ENCODE measurements at regions not wholly inside any gene's neighbourhood (a gene's known extent, or its start where the extent isn't known, plus 50 kb on each side); places are given as distances from the start of the nearest gene placed in this dataset.
"Not testable (repeated sequence)": the region's sequence is repeated elsewhere in the genome, so short reads cannot be mapped to it uniquely, and the experiment has no call there.

DNA sequence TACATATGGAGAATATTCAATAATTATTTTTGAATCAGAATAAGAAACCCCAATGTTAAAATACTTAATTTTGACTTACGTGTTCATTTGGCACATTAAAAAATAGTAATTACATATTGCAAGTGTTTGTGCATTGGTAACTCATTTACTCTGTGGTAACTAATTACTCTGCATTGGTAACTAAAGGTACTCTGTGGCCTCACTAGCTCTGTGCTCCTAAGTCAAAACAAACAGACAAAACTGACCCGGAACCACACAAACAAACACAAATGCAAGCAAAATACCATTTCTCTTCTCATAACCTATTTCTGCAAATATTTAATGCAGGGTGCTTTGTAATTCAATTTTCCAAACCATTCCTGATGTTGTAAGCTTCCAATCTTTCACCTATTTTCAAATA is 1244.3 kb downstream of the REEP3 start:
- no peak for DNase-seq (ENCODE audit: extremely low read depth in 1 of 2, low read depth in 1 of 2)

DNA sequence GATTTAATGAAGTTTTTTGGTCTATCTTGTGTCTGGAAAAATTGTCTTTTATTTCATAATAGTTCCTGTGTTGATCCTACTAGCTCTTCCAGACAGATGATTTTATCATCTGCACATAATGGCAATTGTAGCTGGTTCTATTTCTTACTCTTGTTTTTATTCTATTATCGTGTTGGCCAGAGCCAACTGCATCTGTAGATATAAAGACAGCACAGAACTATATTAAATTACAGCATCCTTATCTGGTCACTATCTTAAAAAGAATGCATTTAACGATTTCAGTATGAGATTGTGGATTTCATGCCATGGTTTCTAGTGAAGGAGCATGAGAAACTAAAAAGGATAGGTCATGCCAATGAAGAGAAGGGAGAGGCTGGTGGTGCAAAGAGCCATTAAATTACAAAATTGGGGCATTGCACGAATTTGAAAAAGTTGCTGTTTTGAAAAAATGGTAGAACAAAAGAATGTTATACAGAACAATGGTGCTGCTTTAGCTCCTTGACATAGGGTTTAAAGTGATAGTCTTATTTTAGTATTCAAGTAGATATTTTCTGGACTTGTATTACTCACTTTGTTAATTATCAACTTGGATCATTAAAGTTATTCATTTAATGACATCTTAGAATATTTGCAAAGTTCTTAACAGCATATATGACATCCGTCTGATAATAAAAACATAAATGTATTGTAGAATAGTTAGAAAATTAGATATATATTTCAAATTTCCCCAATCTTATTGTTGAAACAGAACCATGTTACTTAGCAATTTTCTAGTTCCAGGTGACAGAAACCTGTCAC is 1250.3 kb downstream of the REEP3 start:
- DNase-seq (ENCODE audit: extremely low read depth in 1 of 2, low read depth in 1 of 2): no peak

- DNase-seq (ENCODE audit: extremely low read depth in 1 of 2, low read depth in 1 of 2): no peak
Observed at GRCh38 chr10:64773357-64773756, 1252.2 kb downstream of the REEP3 start.

DNA sequence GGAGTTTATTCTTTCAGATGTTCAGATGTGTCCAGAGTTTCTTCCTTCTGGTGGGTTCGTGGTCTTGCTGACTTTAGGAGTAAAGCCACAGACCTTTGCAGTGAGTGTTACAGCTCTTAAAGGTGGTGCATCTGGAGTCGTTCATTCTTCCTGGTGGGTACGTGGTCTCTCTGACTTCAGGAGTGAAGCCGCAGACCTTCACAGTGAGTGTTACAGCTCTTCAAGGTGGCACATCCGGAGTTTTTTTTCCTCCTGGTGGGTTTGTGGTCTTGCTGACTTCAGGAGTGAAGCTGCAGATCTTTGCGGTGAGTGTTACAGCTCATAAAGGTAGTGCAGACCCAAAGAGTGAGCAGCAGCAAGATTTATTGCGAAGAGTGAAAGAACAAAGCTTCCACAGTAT is 1263.2 kb downstream of the REEP3 start:
- not testable (repeated sequence) for DNase-seq (ENCODE audit: extremely low read depth in 1 of 2, low read depth in 1 of 2)

DNA sequence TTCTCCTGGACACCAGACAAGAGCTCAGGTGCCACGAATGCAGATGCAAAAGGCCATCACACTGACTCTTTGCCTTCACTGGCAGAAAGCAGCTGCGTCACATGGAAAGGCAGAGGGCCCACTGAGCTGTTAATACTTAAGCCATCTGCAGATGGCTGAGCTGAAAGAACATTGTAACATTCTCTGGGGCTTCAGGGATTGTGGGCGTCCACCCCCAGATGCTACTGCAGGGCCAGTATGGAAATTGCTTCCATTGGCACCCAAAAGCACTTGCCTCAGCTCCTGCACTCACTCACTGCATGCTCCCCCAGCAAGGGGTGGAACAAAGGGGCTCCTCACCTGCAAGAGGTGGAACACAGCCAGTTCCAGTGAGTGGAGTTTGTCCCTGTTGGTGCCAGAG is 1264.6 kb downstream of the REEP3 start:
- no peak for DNase-seq (ENCODE audit: extremely low read depth in 1 of 2, low read depth in 1 of 2)

DNA sequence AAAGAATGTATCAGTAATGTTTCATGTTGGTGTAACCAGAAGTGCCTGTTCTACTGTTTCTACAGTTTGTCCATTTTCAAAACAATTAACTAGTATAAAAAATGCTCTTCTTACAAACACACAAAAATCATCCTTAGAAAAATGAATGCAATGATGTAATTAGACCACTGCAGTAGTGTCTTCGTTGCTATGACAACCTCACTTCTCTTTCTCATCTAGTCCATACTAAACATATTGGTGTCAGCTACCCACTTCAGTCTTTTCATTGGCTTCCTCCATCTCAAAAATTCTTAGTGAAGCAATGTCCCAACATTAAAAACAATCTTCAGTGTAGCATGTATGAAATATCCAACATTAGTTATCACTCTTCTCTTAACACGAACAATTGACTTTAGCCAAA is 1265.8 kb downstream of the REEP3 start:
- DNase-seq (ENCODE audit: extremely low read depth in 1 of 2, low read depth in 1 of 2): no peak

GRCh38 chr10:64795847-64796246 is 1274.6 kb downstream of the REEP3 start:
- no peak for DNase-seq (ENCODE audit: extremely low read depth in 1 of 2, low read depth in 1 of 2)

- no peak for DNase-seq (ENCODE audit: extremely low read depth in 1 of 2, low read depth in 1 of 2)
Observed at GRCh38 chr10:64798297-64798696, 1277.1 kb downstream of the REEP3 start.

DNA sequence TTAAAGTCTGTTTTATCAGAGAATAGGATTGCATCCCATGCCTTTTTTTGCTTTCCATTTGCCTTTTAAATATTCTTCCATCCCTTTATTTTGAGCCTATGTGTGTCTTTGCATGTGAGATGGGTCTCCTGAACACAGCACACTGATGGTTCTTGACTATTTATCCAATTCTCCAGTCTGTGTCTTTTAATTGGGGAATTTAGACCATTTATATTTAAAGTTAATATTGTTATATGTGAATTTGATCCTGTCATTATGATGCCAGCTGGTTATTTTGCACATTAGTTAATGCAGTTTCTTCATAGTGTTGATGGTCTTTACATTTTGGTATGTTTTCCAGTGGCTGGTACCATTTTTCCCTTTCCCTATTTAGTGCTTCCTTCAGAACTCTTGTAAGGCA is 1287.0 kb downstream of the REEP3 start:
- not testable (repeated sequence) for DNase-seq (ENCODE audit: extremely low read depth in 1 of 2, low read depth in 1 of 2)

GRCh38 chr10:64810046-64810445 is 1288.8 kb downstream of the REEP3 start:
- DNase-seq (ENCODE audit: extremely low read depth in 1 of 2, low read depth in 1 of 2): not testable (repeated sequence)

DNA sequence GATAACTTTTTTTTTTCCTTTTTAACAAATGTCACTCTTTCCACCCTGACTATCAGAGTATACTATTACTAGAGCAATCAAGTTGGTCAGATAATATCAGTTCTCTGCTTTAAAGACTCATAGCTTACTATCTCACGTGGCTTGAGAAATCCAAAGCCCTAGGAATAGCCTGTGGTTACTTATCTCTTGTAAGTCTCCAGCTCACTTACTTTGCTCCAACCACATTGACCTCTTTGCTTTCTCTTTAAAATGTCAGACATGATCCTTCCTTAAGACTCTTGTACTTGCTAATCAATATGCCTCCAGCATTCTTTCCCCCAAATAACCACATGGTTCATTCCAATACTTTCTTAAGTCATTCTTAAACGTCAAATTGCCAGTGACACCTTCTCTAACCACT is 1292.2 kb downstream of the REEP3 start:
- DNase-seq (ENCODE audit: extremely low read depth in 1 of 2, low read depth in 1 of 2): no peak

- DNase-seq (ENCODE audit: extremely low read depth in 1 of 2, low read depth in 1 of 2): no peak
Observed at GRCh38 chr10:64814201-64814600, 1293.0 kb downstream of the REEP3 start.

DNA sequence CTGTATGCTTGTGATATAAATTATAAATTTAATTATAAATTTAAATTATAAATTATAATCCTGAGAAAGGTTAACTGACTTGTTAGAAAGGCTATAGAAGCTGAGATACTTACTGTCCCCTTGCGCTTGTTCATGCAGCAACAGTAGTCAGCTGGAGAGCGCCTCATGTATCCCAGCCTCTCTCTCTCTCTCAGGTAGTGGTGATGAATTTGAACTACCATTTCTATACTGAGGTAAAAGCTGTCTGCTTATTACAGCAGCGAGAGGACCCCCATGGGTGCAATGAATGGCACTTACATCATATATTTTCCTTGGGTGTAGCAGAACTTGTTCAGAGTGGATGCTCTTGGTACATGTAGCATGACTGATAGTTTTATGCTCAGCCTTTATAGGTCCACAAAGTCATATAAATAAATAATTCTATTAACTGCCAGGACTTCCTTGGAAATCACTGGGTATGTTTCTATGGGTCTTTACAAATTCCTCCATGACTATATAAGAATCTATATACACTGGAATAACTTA is 1308.7 kb downstream of the REEP3 start:
- no peak for DNase-seq (ENCODE audit: extremely low read depth in 1 of 2, low read depth in 1 of 2)

DNA sequence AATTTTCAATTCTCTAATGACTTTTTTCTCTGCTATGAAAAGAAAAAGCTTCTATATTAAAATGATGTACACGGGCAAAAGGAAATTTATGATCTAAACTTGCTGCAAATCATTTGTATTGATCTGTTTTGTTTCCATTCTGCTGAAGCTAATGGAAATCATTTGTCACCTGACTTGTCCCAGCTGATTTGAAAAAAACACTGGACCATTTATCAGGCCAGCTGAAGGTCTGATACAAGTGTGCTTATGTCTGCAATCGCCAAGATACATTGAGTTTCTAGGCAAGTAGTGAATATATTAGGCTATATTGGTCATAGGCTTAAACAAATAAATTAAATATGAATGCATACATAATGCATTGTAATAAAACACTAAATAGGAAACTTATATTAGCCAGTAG is 1309.7 kb downstream of the REEP3 start:
- no peak for DNase-seq (ENCODE audit: extremely low read depth in 1 of 2, low read depth in 1 of 2)

DNA sequence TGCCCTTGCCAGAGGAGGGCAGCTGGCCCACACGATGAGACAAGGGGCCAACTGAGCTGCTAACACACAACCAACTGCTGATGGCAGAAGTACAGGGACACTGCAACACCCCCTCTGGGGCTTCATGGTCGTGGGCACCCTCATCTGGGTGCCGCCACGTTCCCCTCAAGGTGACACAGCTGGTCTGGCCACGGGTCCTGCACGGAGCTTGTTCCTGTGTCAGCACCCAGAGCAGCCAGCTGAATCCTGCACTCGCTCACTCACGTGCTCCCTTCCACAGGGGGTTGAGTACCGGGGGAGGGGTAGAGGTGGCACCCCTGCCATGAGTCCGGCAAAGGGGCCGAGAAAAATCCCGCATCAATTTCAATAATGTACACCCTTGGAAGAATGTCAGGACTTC is 1319.1 kb downstream of the REEP3 start:
- DNase-seq (ENCODE audit: extremely low read depth in 1 of 2, low read depth in 1 of 2): no peak

GRCh38 chr10:64846700-64847099 is 1325.5 kb downstream of the REEP3 start:
- no peak for DNase-seq (ENCODE audit: extremely low read depth in 1 of 2, low read depth in 1 of 2)

DNA sequence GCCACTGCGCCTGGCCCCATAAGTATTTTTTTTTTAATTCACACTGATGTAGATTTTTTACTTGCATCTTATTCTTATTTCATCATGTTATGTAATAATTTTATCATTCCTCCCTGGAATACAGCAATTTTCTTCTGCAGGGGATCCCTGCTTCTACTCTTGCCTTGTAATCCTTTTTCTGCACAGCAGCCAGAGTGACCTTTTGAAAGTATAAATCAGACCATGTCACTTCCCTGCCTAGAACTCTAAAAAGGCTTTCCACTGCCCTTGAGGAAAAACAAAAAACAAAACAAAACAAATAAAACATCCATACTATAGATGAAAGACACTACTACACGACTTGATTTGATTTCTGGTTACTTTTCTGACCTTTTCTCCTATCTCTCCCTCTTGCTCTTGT is 1334.7 kb downstream of the REEP3 start:
- DNase-seq (ENCODE audit: extremely low read depth in 1 of 2, low read depth in 1 of 2): no peak

DNA sequence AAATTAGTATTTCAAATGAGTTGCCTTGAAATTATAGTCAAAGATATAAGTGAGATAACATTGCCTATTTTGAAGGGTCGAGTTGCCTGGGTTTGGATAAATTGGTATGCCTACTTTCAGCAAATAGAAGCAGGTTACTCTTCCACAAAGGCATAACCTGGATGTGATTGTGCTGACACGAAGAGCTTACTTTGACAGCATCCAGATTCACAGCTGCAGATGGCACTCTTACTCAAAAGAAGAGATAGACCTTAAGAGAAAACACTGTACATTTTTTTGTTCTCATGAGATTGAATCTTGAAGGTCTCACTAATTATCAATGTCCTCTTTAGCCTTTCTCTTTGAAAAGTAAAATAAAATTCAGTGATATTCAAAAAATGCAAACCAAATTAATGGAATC is 1338.7 kb downstream of the REEP3 start:
- no peak for DNase-seq (ENCODE audit: extremely low read depth in 1 of 2, low read depth in 1 of 2)

DNA sequence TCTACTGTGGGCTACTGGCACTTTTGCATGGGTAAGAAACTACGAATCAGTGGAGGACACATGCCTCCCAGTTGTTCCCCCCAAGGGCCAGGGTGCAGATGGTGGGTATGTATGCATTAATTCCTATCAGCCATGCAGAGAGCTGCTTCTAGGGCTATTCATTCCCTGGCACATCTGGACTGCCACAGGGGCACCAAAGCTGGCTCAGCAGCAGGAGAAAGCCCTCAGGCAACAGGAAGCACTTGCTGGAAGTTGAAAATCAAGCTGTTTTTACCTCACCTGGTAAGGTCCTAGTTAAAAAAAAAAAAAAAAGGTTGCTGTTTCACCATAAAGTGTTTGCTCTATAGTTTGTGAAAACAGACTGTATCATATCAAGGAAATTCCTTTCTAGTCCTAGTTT is 1342.6 kb downstream of the REEP3 start:
- DNase-seq (ENCODE audit: extremely low read depth in 1 of 2, low read depth in 1 of 2): no peak

GRCh38 chr10:64867501-64867962 is 1346.3 kb downstream of the REEP3 start:
- no peak for DNase-seq (ENCODE audit: extremely low read depth in 1 of 2, low read depth in 1 of 2)

GRCh38 chr10:64873088-64873487 is 1351.9 kb downstream of the REEP3 start:
- no peak for DNase-seq (ENCODE audit: extremely low read depth in 1 of 2, low read depth in 1 of 2)

- DNase-seq (ENCODE audit: extremely low read depth in 1 of 2, low read depth in 1 of 2): no peak
Observed at GRCh38 chr10:64873959-64874358, 1352.8 kb downstream of the REEP3 start.

DNA sequence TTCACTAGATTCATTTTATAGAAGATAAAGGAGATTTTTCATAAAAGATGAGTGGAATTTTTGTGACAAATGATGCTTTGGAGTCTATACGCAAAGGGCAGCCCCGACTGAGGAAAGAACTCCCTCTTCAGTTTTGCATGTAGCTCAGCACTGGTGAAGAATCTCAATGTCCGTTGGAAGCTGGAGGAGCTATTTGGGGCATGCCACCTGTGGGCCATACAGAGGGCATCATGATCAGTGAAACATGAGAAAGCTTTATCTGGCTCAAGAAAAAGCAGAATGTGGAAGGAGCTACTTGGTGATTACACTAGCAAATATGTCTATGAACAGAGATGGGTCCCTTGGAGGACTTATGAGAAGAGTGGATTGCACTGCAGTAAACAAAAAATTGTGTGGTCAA is 1359.3 kb downstream of the REEP3 start:
- DNase-seq (ENCODE audit: extremely low read depth in 1 of 2, low read depth in 1 of 2): no peak

Data from activated CD8-positive, alpha-beta memory T cell treated with anti-CD3 and anti-CD28 coated beads for 1 hour (primary cell).